EH (cell line): ENCODE measurements at regions not wholly inside any gene's neighbourhood (a gene's known extent, or its start where the extent isn't known, plus 50 kb on each side); places are given as distances from the start of the nearest gene placed in this dataset.
"Not testable (repeated sequence)": the region's sequence is repeated elsewhere in the genome, so short reads cannot be mapped to it uniquely, and the experiment has no call there.

ENCODE experiments used
- DNase-seq: peaks from one replicate; pipeline ENCODE4 v3.0.0-alpha.2; 2015; ENCODE audit warnings: low read depth

GRCh38 chr2:160550048-160550447 lies 56.4 kb upstream of the RBMS1 start:
- DNase-seq: no peak

GRCh38 chr2:160551259-160551658 lies 57.7 kb upstream of the RBMS1 start:
- no peak for DNase-seq

- no peak for DNase-seq
These were observed 61.9 kb upstream of the RBMS1 start for GRCh38 chr2:160555420-160556071.

GRCh38 chr2:160557903-160558302 lies 64.3 kb upstream of the RBMS1 start:
- DNase-seq: no peak

GRCh38 chr2:160558531-160558930 lies 64.9 kb upstream of the RBMS1 start:
- no peak for DNase-seq

GRCh38 chr2:160561551-160562295 lies 68.1 kb upstream of the RBMS1 start:
- peak; percentile 78 for DNase-seq

GRCh38 chr2:160562730-160563129 lies 69.1 kb upstream of the RBMS1 start:
- DNase-seq: no peak

GRCh38 chr2:160564591-160564990 lies 71.0 kb upstream of the RBMS1 start:
- no peak for DNase-seq

- no peak for DNase-seq
These were observed 71.7 kb upstream of the RBMS1 start for GRCh38 chr2:160565099-160565845.

GRCh38 chr2:160566717-160567116 lies 73.1 kb upstream of the RBMS1 start:
- DNase-seq: peak; percentile 45

GRCh38 chr2:160568856-160569255 lies 75.2 kb upstream of the RBMS1 start:
- DNase-seq: no peak

GRCh38 chr2:160570376-160570775 lies 76.8 kb upstream of the RBMS1 start:
- DNase-seq: no peak

- DNase-seq: peak; percentile 94
These were observed 81.0 kb upstream of the RBMS1 start for GRCh38 chr2:160574468-160575140.

GRCh38 chr2:160575368-160575767 lies 81.8 kb upstream of the RBMS1 start:
- DNase-seq: no peak

GRCh38 chr2:160576054-160576499 lies 82.5 kb upstream of the RBMS1 start:
- DNase-seq: peak; percentile 80

GRCh38 chr2:160577081-160577480 lies 83.5 kb upstream of the RBMS1 start:
- not testable (repeated sequence) for DNase-seq

- peak; percentile 64 for DNase-seq
These were observed 87.4 kb upstream of the RBMS1 start for GRCh38 chr2:160581035-160581434.

GRCh38 chr2:160581448-160581847 lies 87.8 kb upstream of the RBMS1 start:
- DNase-seq: no peak

- peak; percentile 26 for DNase-seq
These were observed 88.5 kb upstream of the RBMS1 start for GRCh38 chr2:160582081-160582480.

GRCh38 chr2:160582490-160583145 lies 89.0 kb upstream of the RBMS1 start:
- no peak for DNase-seq

GRCh38 chr2:160583146-160583535 lies 89.5 kb upstream of the RBMS1 start:
- DNase-seq: peak; percentile 94
